ENCODE measurements at regions not wholly inside any gene's neighbourhood (a gene's known extent, or its start where the extent isn't known, plus 50 kb on each side); places are given as distances from the start of the nearest gene placed in this dataset.
"Not testable (repeated sequence)": the region's sequence is repeated elsewhere in the genome, so short reads cannot be mapped to it uniquely, and the experiment has no call there.

GRCh38 chr14:38605193-38606114 is 349.6 kb upstream of the CLEC14A start:
- no peak for DNase-seq (ENCODE audit: low spot score)
- Mint-ChIP-seq H3K4me3 (no peak overlapping the region), H3K9me3 (no peaks in the 10 kb centered on the region), H3K27ac (no peak overlapping the region), H3K4me1 (ENCODE audit: low read depth) (no peaks in the 10 kb centered on the region), H3K27me3 (ENCODE audit: insufficient read depth) (no peaks in the 10 kb centered on the region), H3K36me3 (ENCODE audit: low read depth) (no peaks in the 10 kb centered on the region)
- intact Hi-C loops (cut with micrococcal nuclease) = no loop called here

GRCh38 chr14:38600572-38600971 is 344.7 kb upstream of the CLEC14A start:
- H3K27ac Mint-ChIP-seq; DNase-seq (ENCODE audit: low spot score); intact Hi-C loops (cut with micrococcal nuclease); H3K4me3 Mint-ChIP-seq; H3K27me3 Mint-ChIP-seq (ENCODE audit: insufficient read depth); H3K36me3 Mint-ChIP-seq (ENCODE audit: low read depth); H3K9me3 Mint-ChIP-seq; H3K4me1 Mint-ChIP-seq (ENCODE audit: low read depth): not testable (repeated sequence)

GRCh38 chr14:38593476-38593875 is 337.6 kb upstream of the CLEC14A start:
- DNase-seq (ENCODE audit: low spot score) = no peak
- Mint-ChIP-seq H3K27me3 (ENCODE audit: insufficient read depth) (no peaks in the 10 kb centered on the region), H3K9me3 (peaks cover 8% of the 10 kb centered on the region), H3K36me3 (ENCODE audit: low read depth) (no peaks in the 10 kb centered on the region), H3K4me3 (no peak overlapping the region), H3K4me1 (ENCODE audit: low read depth) (no peaks in the 10 kb centered on the region), H3K27ac (no peak overlapping the region)
- intact Hi-C loops (cut with micrococcal nuclease) = no loop called here

GRCh38 chr14:38592764-38593442 is 337.0 kb upstream of the CLEC14A start:
- no peaks in the 10 kb centered on the region for H3K4me1 Mint-ChIP-seq (ENCODE audit: low read depth)
- intact Hi-C loops (cut with micrococcal nuclease) = no loop called here
- no peaks in the 10 kb centered on the region for H3K36me3 Mint-ChIP-seq (ENCODE audit: low read depth)

GRCh38 chr14:38589747-38590350 is 334.0 kb upstream of the CLEC14A start:
- no peaks in the 10 kb centered on the region for H3K27me3 Mint-ChIP-seq (ENCODE audit: insufficient read depth)
- no peaks in the 10 kb centered on the region for H3K36me3 Mint-ChIP-seq (ENCODE audit: low read depth)
- DNase-seq (ENCODE audit: low spot score) = no peak
- H3K4me3 Mint-ChIP-seq = no peak overlapping the region
- intact Hi-C loops (cut with micrococcal nuclease) = no loop called here
- no peaks in the 10 kb centered on the region for H3K4me1 Mint-ChIP-seq (ENCODE audit: low read depth)
- peaks cover 3% of the 10 kb centered on the region for H3K9me3 Mint-ChIP-seq
- H3K27ac Mint-ChIP-seq = no peak overlapping the region

More at GRCh38 chr14:38592764-38593442, 337.0 kb upstream of the CLEC14A start:
- Mint-ChIP-seq H3K9me3 (peaks cover 8% of the 10 kb centered on the region), H3K27ac (no peak overlapping the region), H3K4me3 (no peak overlapping the region), H3K27me3 (ENCODE audit: insufficient read depth) (no peaks in the 10 kb centered on the region)
- no peak for DNase-seq (ENCODE audit: low spot score)

GRCh38 chr14:38583471-38583870 is 327.6 kb upstream of the CLEC14A start:
- Mint-ChIP-seq H3K4me3 (no peak overlapping the region), H3K4me1 (ENCODE audit: low read depth) (no peaks in the 10 kb centered on the region), H3K36me3 (ENCODE audit: low read depth) (no peaks in the 10 kb centered on the region), H3K9me3 (no peaks in the 10 kb centered on the region), H3K27me3 (ENCODE audit: insufficient read depth) (no peaks in the 10 kb centered on the region), H3K27ac (no peak overlapping the region)
- no peak for DNase-seq (ENCODE audit: low spot score)
- intact Hi-C loops (cut with micrococcal nuclease) = no loop called here

- no peaks in the 10 kb centered on the region for H3K9me3 Mint-ChIP-seq
- H3K27ac Mint-ChIP-seq = no peak overlapping the region
- H3K4me3 Mint-ChIP-seq = no peak overlapping the region
- intact Hi-C loops (cut with micrococcal nuclease) = no loop called here
- no peaks in the 10 kb centered on the region for H3K36me3 Mint-ChIP-seq (ENCODE audit: low read depth)
- no peaks in the 10 kb centered on the region for H3K27me3 Mint-ChIP-seq (ENCODE audit: insufficient read depth)
- no peak for DNase-seq (ENCODE audit: low spot score)
- no peaks in the 10 kb centered on the region for H3K4me1 Mint-ChIP-seq (ENCODE audit: low read depth)
These were observed 322.4 kb upstream of the CLEC14A start for GRCh38 chr14:38578278-38578681.

GRCh38 chr14:38567703-38568102 is 311.8 kb upstream of the CLEC14A start:
- no peaks in the 10 kb centered on the region for H3K9me3 Mint-ChIP-seq
- no peaks in the 10 kb centered on the region for H3K27me3 Mint-ChIP-seq (ENCODE audit: insufficient read depth)
- H3K4me1 Mint-ChIP-seq (ENCODE audit: low read depth) = no peaks in the 10 kb centered on the region
- no peak for DNase-seq (ENCODE audit: low spot score)
- H3K4me3 Mint-ChIP-seq = no peak overlapping the region
- intact Hi-C loops (cut with micrococcal nuclease) = no loop called here
- no peaks in the 10 kb centered on the region for H3K36me3 Mint-ChIP-seq (ENCODE audit: low read depth)
- H3K27ac Mint-ChIP-seq = no peak overlapping the region

GRCh38 chr14:38561657-38562056 is 305.8 kb upstream of the CLEC14A start:
- no peaks in the 10 kb centered on the region for H3K9me3 Mint-ChIP-seq
- no peak for DNase-seq (ENCODE audit: low spot score)
- H3K4me3 Mint-ChIP-seq = no peak overlapping the region
- H3K27ac Mint-ChIP-seq = no peak overlapping the region
- H3K4me1 Mint-ChIP-seq (ENCODE audit: low read depth) = no peaks in the 10 kb centered on the region
- intact Hi-C loops (cut with micrococcal nuclease) = no loop called here
- H3K27me3 Mint-ChIP-seq (ENCODE audit: insufficient read depth) = no peaks in the 10 kb centered on the region
- no peaks in the 10 kb centered on the region for H3K36me3 Mint-ChIP-seq (ENCODE audit: low read depth)

- intact Hi-C loops (cut with micrococcal nuclease) = no loop called here
- no peaks in the 10 kb centered on the region for H3K36me3 Mint-ChIP-seq (ENCODE audit: low read depth)
- no peak overlapping the region for H3K27ac Mint-ChIP-seq
These were observed 303.8 kb upstream of the CLEC14A start for GRCh38 chr14:38559711-38560110.

GRCh38 chr14:38557391-38557790 is 301.5 kb upstream of the CLEC14A start:
- intact Hi-C loops (cut with micrococcal nuclease); H3K36me3 Mint-ChIP-seq (ENCODE audit: low read depth); DNase-seq (ENCODE audit: low spot score); H3K27ac Mint-ChIP-seq; H3K4me3 Mint-ChIP-seq; H3K9me3 Mint-ChIP-seq; H3K4me1 Mint-ChIP-seq (ENCODE audit: low read depth); H3K27me3 Mint-ChIP-seq (ENCODE audit: insufficient read depth): not testable (repeated sequence)

More at GRCh38 chr14:38559711-38560110, 303.8 kb upstream of the CLEC14A start:
- no peaks in the 10 kb centered on the region for H3K9me3 Mint-ChIP-seq
- no peak overlapping the region for H3K4me3 Mint-ChIP-seq
- no peaks in the 10 kb centered on the region for H3K27me3 Mint-ChIP-seq (ENCODE audit: insufficient read depth)
- no peaks in the 10 kb centered on the region for H3K4me1 Mint-ChIP-seq (ENCODE audit: low read depth)
- DNase-seq (ENCODE audit: low spot score) = no peak

- DNase-seq (ENCODE audit: low spot score) = no peak
- no peaks in the 10 kb centered on the region for H3K4me1 Mint-ChIP-seq (ENCODE audit: low read depth)
- H3K9me3 Mint-ChIP-seq = no peaks in the 10 kb centered on the region
- no peaks in the 10 kb centered on the region for H3K36me3 Mint-ChIP-seq (ENCODE audit: low read depth)
- intact Hi-C loops (cut with micrococcal nuclease) = no loop called here
- no peaks in the 10 kb centered on the region for H3K27me3 Mint-ChIP-seq (ENCODE audit: insufficient read depth)
- H3K27ac Mint-ChIP-seq = no peak overlapping the region
- H3K4me3 Mint-ChIP-seq = no peak overlapping the region
These were observed 300.4 kb upstream of the CLEC14A start for GRCh38 chr14:38556252-38556651.

GRCh38 chr14:38554026-38554425 is 298.1 kb upstream of the CLEC14A start:
- H3K4me1 Mint-ChIP-seq (ENCODE audit: low read depth) = no peaks in the 10 kb centered on the region
- no peaks in the 10 kb centered on the region for H3K9me3 Mint-ChIP-seq
- no peaks in the 10 kb centered on the region for H3K27me3 Mint-ChIP-seq (ENCODE audit: insufficient read depth)
- intact Hi-C loops (cut with micrococcal nuclease) = no loop called here
- H3K36me3 Mint-ChIP-seq (ENCODE audit: low read depth) = no peaks in the 10 kb centered on the region
- DNase-seq (ENCODE audit: low spot score) = no peak
- H3K27ac Mint-ChIP-seq = no peak overlapping the region
- no peak overlapping the region for H3K4me3 Mint-ChIP-seq
